Neuronal stem cell (in vitro differentiated cells): ENCODE measurements at regions not wholly inside any gene's neighbourhood (a gene's known extent, or its start where the extent isn't known, plus 50 kb on each side); places are given as distances from the start of the nearest gene placed in this dataset.
A peak's percentile ranks its signal among the peaks of the same experiment; 100 is the strongest.

Source experiments
- DNase-seq: peaks from one replicate; pipeline ENCODE4 v3.0.0-alpha.2; 2013; ENCODE audit warnings: low spot score
- H2AFZ ChIP-seq: one replicate; pipeline ENCODE4 v1.6.1; 2013; ENCODE audit warnings: mild to moderate bottlenecking, low read length, inconsistent platforms
- H2AK5ac ChIP-seq: 2 replicates; pipeline ENCODE4 v1.6.1; 2013; ENCODE audit warnings: low read depth, mild to moderate bottlenecking, inconsistent platforms, low read length, moderate library complexity, mixed read lengths
- H2BK120ac ChIP-seq: 2 replicates; pipeline ENCODE4 v1.6.1; 2013; ENCODE audit warnings: low read depth, mild to moderate bottlenecking, inconsistent platforms, low read length, moderate library complexity, mixed read lengths
- H2BK12ac ChIP-seq: one replicate; pipeline ENCODE4 v1.6.1; 2013; ENCODE audit warnings: low read length, inconsistent platforms
- H2BK15ac ChIP-seq: 2 replicates; pipeline ENCODE4 v1.6.1; 2013; ENCODE audit warnings: mild to moderate bottlenecking, low read length, inconsistent platforms, mixed read lengths
- H2BK5ac ChIP-seq: one replicate; pipeline ENCODE4 v1.6.1; 2013; ENCODE audit warnings: inconsistent platforms, mild to moderate bottlenecking, low read length, moderate library complexity
- H3K14ac ChIP-seq: one replicate; pipeline ENCODE4 v1.6.1; 2013; ENCODE audit warnings: low read length, inconsistent platforms
- H3K18ac ChIP-seq: 2 replicates; pipeline ENCODE4 v1.6.1; 2013; ENCODE audit warnings: low read length, inconsistent platforms
- H3K23ac ChIP-seq: 2 replicates; pipeline ENCODE4 v1.6.1; 2013; ENCODE audit warnings: low read depth, mild to moderate bottlenecking, mixed read lengths, low read length, inconsistent platforms; ENCODE audit not compliant: poor library complexity
- H3K27ac ChIP-seq: replicated peaks from 3 replicates; pipeline ENCODE4 v1.5.1; 2013; ENCODE audit warnings: low read length, inconsistent platforms
- H3K27me3 ChIP-seq, 3 experiments: 2 replicates each; pipeline ENCODE4 v1.6.1; 2013; ENCODE audit warnings: low read length in 3 of 3, mild to moderate bottlenecking in 2 of 3, inconsistent platforms in 1 of 3, low read depth in 1 of 3, mixed read lengths in 1 of 3, moderate library complexity in 1 of 3; ENCODE audit not compliant: control insufficient read depth in 3 of 3, insufficient read depth in 3 of 3
- H3K36me3 ChIP-seq, 2 donors: replicated peaks in 1 of 2; 2 replicates each; pipeline ENCODE4 v1.6.1; 2013; ENCODE audit warnings: low read length in 2 of 2; ENCODE audit not compliant: control insufficient read depth in 2 of 2, insufficient read depth in 2 of 2
- H3K4ac ChIP-seq: 2 replicates; pipeline ENCODE4 v1.6.1; 2013; ENCODE audit warnings: inconsistent platforms, mild to moderate bottlenecking, low read length, moderate library complexity
- H3K4me1 ChIP-seq, 2 donors: 1 replicate in 1 of 2; 2 replicates in 1 of 2; pipeline ENCODE4 v1.6.1; 2013; ENCODE audit warnings: low read length in 2 of 2, low read depth in 1 of 2; ENCODE audit not compliant: control insufficient read depth in 2 of 2, insufficient read depth in 1 of 2
- H3K4me2 ChIP-seq: one replicate; pipeline ENCODE4 v1.6.1; 2013; ENCODE audit warnings: mild to moderate bottlenecking, low read length, inconsistent platforms; ENCODE audit not compliant: insufficient read depth, poor library complexity, severe bottlenecking
- H3K4me3 ChIP-seq, 2 donors: 2 replicates each; pipeline ENCODE4 v1.5.1; 2013; ENCODE audit warnings: low read length in 2 of 2, mild to moderate bottlenecking in 2 of 2, inconsistent platforms in 1 of 2, moderate library complexity in 1 of 2
- H3K79me1 ChIP-seq: one replicate; pipeline ENCODE4 v1.6.1; 2013; ENCODE audit warnings: low read depth, mild to moderate bottlenecking, inconsistent platforms, low read length, moderate library complexity
- H3K9ac ChIP-seq: one replicate; pipeline ENCODE4 v1.6.1; 2013; ENCODE audit warnings: mild to moderate bottlenecking, low read depth, low read length, inconsistent platforms; ENCODE audit not compliant: poor library complexity
- H3K9me3 ChIP-seq, 2 donors: replicated peaks in 1 of 2; 2 replicates each; pipeline versions ENCODE3 to v1.6.1; 2013; ENCODE audit warnings: low read length in 2 of 2, mild to moderate bottlenecking in 2 of 2, inconsistent platforms in 1 of 2, low read depth in 1 of 2, mixed read lengths in 1 of 2, moderate library complexity in 1 of 2; ENCODE audit not compliant: control insufficient read depth in 2 of 2, insufficient read depth in 1 of 2
- H4K8ac ChIP-seq: one replicate; pipeline ENCODE4 v1.6.1; 2013; ENCODE audit warnings: low read depth, mild to moderate bottlenecking, inconsistent platforms, low read length, moderate library complexity
- H4K91ac ChIP-seq: one replicate; pipeline ENCODE4 v1.6.1; 2013; ENCODE audit warnings: low read length, low read depth, mild to moderate bottlenecking, inconsistent platforms; ENCODE audit not compliant: poor library complexity
- WGBS, 2 donors: extraction: QIAGEN DNeasy Blood & Tissue Kit; methylation state at CpG; one replicate each; pipeline ENCODE4 v1.1.7; 2013; ENCODE audit warnings: missing lambda C conversion rate in 2 of 2, mixed read lengths in 1 of 2; ENCODE audit not compliant: insufficient read length in 2 of 2, insufficient replicate concordance in 1 of 2; ENCODE audit errors: extremely low coverage in 2 of 2; 5-methylcytosine and 5-hydroxymethylcytosine counted together

DNA sequence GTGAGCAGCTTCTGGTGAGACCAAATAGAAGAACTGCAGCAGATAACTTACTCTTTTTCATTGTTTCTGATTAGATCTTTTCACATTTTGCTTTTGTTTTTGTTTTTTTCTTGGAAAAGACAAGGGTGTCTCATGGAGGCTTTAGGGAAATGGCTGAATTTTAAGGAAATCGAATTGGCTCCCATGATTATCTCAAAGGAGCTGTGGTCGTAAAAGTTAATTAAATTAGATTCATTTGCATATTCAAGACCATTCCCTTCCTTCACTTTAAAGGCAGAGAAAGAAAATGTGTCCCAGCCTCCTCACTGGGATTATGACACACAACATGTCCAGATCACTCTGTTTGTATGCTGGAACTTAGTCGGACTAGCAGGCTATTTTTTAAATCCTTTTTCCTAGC, 106.4 kb upstream of the MDM1 start:
- Histone ChIP-seq H3K9me3 (peaks cover 0 to 2% of the 10 kb centered on the region in 2 donors), H3K79me1 (no peaks in the 10 kb centered on the region), H4K8ac (no peak overlapping the region), H3K23ac (no peak overlapping the region), H3K27me3 (no peaks in the 10 kb centered on the region), H3K9ac (no peak overlapping the region), H3K36me3 (no peaks in the 10 kb centered on the region), H2AFZ (no peak overlapping the region), H3K4ac (no peak overlapping the region), H3K4me3 (no peak overlapping the region), H2BK120ac (no peak overlapping the region), H3K27ac (no peak overlapping the region), H2BK15ac (no peak overlapping the region), H3K4me1 (peaks cover 0 to 4% of the 10 kb centered on the region in 2 donors), H3K14ac (no peak overlapping the region), H3K4me2 (no peak overlapping the region), H2BK12ac (no peak overlapping the region), H2BK5ac (no peak overlapping the region), H2AK5ac (no peak overlapping the region), H4K91ac (no peak overlapping the region), H3K18ac (no peak overlapping the region)
- no CpG with 5 or more reads among the region's 3 CpGs for WGBS, 2 donors
- no peak for DNase-seq

DNA sequence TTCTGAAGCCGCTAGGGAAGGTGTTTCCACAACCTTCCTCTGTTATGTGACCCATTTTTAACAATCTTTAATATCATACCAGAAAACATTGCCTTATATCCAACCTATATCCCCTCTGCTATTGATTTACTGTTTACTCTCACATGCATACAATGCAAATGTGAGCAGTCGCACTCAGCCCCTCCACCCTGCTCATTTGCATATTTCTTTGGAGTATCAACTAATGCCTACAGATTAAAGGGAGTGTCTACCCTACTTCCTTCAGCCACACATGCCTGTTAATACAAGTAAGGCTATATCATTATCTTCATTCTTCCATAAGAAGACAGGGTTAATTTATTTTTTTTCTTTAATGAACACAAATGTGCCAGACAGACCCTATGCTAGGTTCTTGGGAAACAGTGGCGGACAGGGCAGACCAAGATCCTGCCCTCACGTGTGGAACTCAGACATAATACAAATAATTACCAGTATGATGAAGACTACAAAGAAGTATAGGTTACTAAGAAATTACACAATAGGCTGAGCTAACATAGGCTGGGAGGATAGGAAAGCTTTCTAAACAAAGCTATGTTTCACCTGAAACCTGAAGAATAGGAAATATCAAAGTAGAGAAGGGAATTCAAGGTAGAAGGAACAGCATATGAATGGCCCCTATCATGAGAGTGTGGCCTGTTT, 107.3 kb upstream of the MDM1 start:
- Histone ChIP-seq H3K27ac (peak overlapping the region; percentile 7), H4K8ac (no peak overlapping the region), H3K79me1 (no peaks in the 10 kb centered on the region), H3K4me2 (no peak overlapping the region), H2BK12ac (no peak overlapping the region), H3K9me3 (peaks cover 0 to 2% of the 10 kb centered on the region in 2 donors), H3K9ac (no peak overlapping the region), H3K36me3 (no peaks in the 10 kb centered on the region), H3K23ac (no peak overlapping the region), H3K27me3 (no peaks in the 10 kb centered on the region), H3K4me1 (peaks cover 0 to 4% of the 10 kb centered on the region in 2 donors), H2BK5ac (no peak overlapping the region), H2BK120ac (no peak overlapping the region), H2AFZ (peak overlapping the region; percentile 1), H3K4ac (no peak overlapping the region), H3K14ac (no peak overlapping the region), H3K4me3 (no peak overlapping the region), H4K91ac (no peak overlapping the region), H2BK15ac (no peak overlapping the region), H2AK5ac (no peak overlapping the region), H3K18ac (no peak overlapping the region)
- DNase-seq, result no peak
- WGBS, 2 donors, result no CpG with 5 or more reads among the region's 4 CpGs

DNA sequence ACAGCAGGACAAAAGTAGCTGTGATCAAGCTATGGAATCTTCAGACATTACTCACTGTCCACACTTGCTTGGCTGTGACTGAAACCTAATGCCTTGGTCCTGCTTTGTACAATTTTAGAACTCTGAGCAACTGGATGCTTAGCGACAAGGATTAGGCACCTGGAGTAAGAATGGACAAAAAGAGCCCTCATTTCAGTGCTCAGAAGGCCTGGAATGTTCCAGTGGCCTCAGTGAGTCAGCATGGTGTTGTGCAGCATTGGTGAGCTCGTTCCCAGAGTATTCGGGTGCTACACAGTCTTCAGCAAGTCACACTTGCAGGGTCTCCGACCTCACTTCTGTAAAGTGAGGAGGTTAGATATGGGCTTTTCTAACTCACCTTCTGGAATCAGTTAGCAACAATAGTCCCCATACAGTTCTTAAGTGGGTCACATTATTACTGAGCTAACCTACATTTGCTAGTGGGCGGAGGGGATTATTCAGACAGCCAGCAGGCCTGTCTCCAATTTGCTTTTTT, 108.0 kb upstream of the MDM1 start:
- Histone ChIP-seq H3K23ac (no peak overlapping the region), H3K27ac (peak overlapping the region; percentile 7), H2AK5ac (no peak overlapping the region), H4K91ac (no peak overlapping the region), H2BK5ac (no peak overlapping the region), H3K36me3 (no peaks in the 10 kb centered on the region), H2BK12ac (no peak overlapping the region), H3K14ac (no peak overlapping the region), H2BK15ac (no peak overlapping the region), H2BK120ac (no peak overlapping the region), H3K4me1 (peaks cover 0 to 4% of the 10 kb centered on the region in 2 donors), H3K4ac (no peak overlapping the region), H4K8ac (no peak overlapping the region), H3K79me1 (no peaks in the 10 kb centered on the region), H3K18ac (no peak overlapping the region), H3K4me3 (no peak overlapping the region), H3K9ac (no peak overlapping the region), H3K4me2 (no peak overlapping the region), H2AFZ (peak overlapping the region; percentile 1), H3K9me3 (no peaks in the 10 kb centered on the region), H3K27me3 (no peaks in the 10 kb centered on the region)
- DNase-seq, result no peak
- WGBS, 2 donors, result no CpG with 5 or more reads among the region's 5 CpGs

DNA sequence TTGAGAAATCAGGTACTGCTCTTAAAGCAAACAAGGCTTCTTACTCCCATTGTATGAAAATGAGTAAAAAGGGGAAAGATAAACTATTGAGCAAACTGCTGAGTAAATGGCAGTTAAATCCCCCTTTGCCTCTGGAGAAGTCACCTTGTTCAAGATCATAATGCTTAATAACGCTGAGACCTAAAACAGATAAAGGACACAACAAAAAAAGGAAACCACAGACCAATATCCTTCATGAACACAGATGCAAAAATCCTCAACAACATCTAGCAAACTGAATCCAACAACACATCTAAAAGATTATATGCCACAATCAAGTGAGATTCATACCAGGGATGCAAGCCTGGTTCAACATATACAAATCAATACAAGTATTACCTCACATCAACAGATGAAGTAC, 109.0 kb upstream of the MDM1 start:
- no peak overlapping the region for H2BK12ac ChIP-seq
- no peak overlapping the region for H3K27ac ChIP-seq
- H3K4me3 ChIP-seq, result no peak overlapping the region
- H2AK5ac ChIP-seq, result no peak overlapping the region
- no peaks in the 10 kb centered on the region for H3K27me3 ChIP-seq
- H3K23ac ChIP-seq, result no peak overlapping the region
- H3K36me3 ChIP-seq, result no peaks in the 10 kb centered on the region
- no peak overlapping the region for H2BK15ac ChIP-seq
- no peak overlapping the region for H3K9ac ChIP-seq
- no peak overlapping the region for H4K8ac ChIP-seq
- peaks cover 0 to 4% of the 10 kb centered on the region in 2 donors for H3K4me1 ChIP-seq
- no peak overlapping the region for H3K4me2 ChIP-seq
- H3K79me1 ChIP-seq, result no peaks in the 10 kb centered on the region
- H3K4ac ChIP-seq, result no peak overlapping the region
- DNase-seq, result no peak
- no peak overlapping the region for H2BK120ac ChIP-seq
- no CpG with 5 or more reads among the region's 1 CpG for WGBS, 2 donors
- H2BK5ac ChIP-seq, result no peak overlapping the region
- no peak overlapping the region for H3K18ac ChIP-seq
- no peak overlapping the region for H4K91ac ChIP-seq
- no peaks in the 10 kb centered on the region for H3K9me3 ChIP-seq
- H2AFZ ChIP-seq, result no peak overlapping the region
- no peak overlapping the region for H3K14ac ChIP-seq
